Stimulated activated CD8-positive, alpha-beta memory T cell treated with anti-CD3 and anti-CD28 coated beads, Interleukin-12 subunit alpha, Interleukin-12 subunit beta, amount 100 ng/mL, for 24 hours (primary cell): ENCODE measurements at regions not wholly inside any gene's neighbourhood (a gene's known extent, or its start where the extent isn't known, plus 50 kb on each side); places are given as distances from the start of the nearest gene placed in this dataset.

Experiments
- DNase-seq: peaks from one replicate; pipeline ENCODE4 v3.0.0-alpha.2; 2020; ENCODE audit errors: extremely low read depth

GRCh38 chr20:58003525-58003924 is 224.9 kb downstream of the ANKRD60 start:
- DNase-seq = no peak

- DNase-seq = no peak
Observed at GRCh38 chr20:58002901-58003300, 225.6 kb downstream of the ANKRD60 start.

GRCh38 chr20:58001946-58002345 is 226.5 kb downstream of the ANKRD60 start:
- DNase-seq = no peak

GRCh38 chr20:58001381-58001780 is 227.1 kb downstream of the ANKRD60 start:
- no peak for DNase-seq

GRCh38 chr20:58000861-58001260 is 227.6 kb downstream of the ANKRD60 start:
- no peak for DNase-seq

GRCh38 chr20:57999465-58000111 is 228.9 kb downstream of the ANKRD60 start:
- no peak for DNase-seq

- DNase-seq = no peak
Observed at GRCh38 chr20:57998981-57999464, 229.4 kb downstream of the ANKRD60 start.

GRCh38 chr20:57998276-57998675 is 230.2 kb downstream of the ANKRD60 start:
- DNase-seq = no peak

- DNase-seq = no peak
Observed at GRCh38 chr20:57996936-57997890, 231.2 kb downstream of the ANKRD60 start.

- no peak for DNase-seq
Observed at GRCh38 chr20:57996465-57996864, 232.0 kb downstream of the ANKRD60 start.

- no peak for DNase-seq
Observed at GRCh38 chr20:57995381-57995977, 233.0 kb downstream of the ANKRD60 start.

- no peak for DNase-seq
Observed at GRCh38 chr20:57993716-57994431, 234.6 kb downstream of the ANKRD60 start.

- no peak for DNase-seq
Observed at GRCh38 chr20:57991211-57991881, 237.1 kb downstream of the ANKRD60 start.

GRCh38 chr20:57990396-57990987 is 238.0 kb downstream of the ANKRD60 start:
- no peak for DNase-seq

- no peak for DNase-seq
Observed at GRCh38 chr20:57988828-57989227, 239.6 kb downstream of the ANKRD60 start.

- DNase-seq = no peak
Observed at GRCh38 chr20:57988422-57988821, 240.0 kb downstream of the ANKRD60 start.

GRCh38 chr20:57987659-57988058 is 240.8 kb downstream of the ANKRD60 start:
- no peak for DNase-seq

- no peak for DNase-seq
Observed at GRCh38 chr20:57986666-57987065, 241.8 kb downstream of the ANKRD60 start.

- DNase-seq = no peak
Observed at GRCh38 chr20:57985278-57985677, 243.2 kb downstream of the ANKRD60 start.

- DNase-seq = no peak
Observed at GRCh38 chr20:57983082-57983481, 245.4 kb downstream of the ANKRD60 start.

GRCh38 chr20:57980506-57980905 is 247.9 kb downstream of the ANKRD60 start:
- no peak for DNase-seq
